GM12891 (cell line): ENCODE measurements at regions not wholly inside any gene's neighbourhood (a gene's known extent, or its start where the extent isn't known, plus 50 kb on each side); places are given as distances from the start of the nearest gene placed in this dataset.
"Not testable (repeated sequence)": the region's sequence is repeated elsewhere in the genome, so short reads cannot be mapped to it uniquely, and the experiment has no call there.

Experiments
- PAX5 ChIP-seq: IDR thresholded peaks from 2 replicates; pipeline ENCODE4 v1.6.1; 2011; ENCODE audit warnings: low read length, moderate library complexity, mild to moderate bottlenecking; ENCODE audit not compliant: insufficient read depth, severe bottlenecking
- POLR2A ChIP-seq: IDR thresholded peaks from 2 replicates; pipeline ENCODE4 v1.6.1; 2011; ENCODE audit warnings: low read depth, low read length, control low read depth
- POLR2AphosphoS5 ChIP-seq: IDR thresholded peaks from 2 replicates; pipeline ENCODE4 v1.6.1; 2011; ENCODE audit warnings: low read depth, low read length, control low read depth

DNA sequence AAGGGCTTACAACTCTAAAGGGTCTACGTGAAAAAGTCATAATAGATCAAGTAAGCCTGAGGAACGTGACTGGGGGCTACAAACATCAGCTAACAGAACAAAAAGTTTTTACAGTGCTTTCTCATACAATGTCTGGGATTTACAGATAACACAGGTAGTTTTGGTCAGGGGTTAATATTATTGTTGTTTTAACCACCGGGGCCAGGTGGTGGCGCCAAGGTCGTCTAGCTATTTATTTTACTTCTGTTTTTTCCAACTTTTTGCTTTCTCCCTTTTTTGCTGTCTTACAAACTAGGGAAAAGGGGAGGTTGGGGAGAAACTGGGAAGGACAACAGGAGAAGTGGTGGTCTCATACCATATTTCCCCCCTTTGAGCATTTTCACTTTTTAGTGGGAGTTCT lies 158.6 kb downstream of the UNC93B1 start:
- not testable (repeated sequence) for TF ChIP-seq POLR2AphosphoS5, POLR2A, PAX5
